ENCODE measurements at regions not wholly inside any gene's neighbourhood (a gene's known extent, or its start where the extent isn't known, plus 50 kb on each side); places are given as distances from the start of the nearest gene placed in this dataset.

DNA sequence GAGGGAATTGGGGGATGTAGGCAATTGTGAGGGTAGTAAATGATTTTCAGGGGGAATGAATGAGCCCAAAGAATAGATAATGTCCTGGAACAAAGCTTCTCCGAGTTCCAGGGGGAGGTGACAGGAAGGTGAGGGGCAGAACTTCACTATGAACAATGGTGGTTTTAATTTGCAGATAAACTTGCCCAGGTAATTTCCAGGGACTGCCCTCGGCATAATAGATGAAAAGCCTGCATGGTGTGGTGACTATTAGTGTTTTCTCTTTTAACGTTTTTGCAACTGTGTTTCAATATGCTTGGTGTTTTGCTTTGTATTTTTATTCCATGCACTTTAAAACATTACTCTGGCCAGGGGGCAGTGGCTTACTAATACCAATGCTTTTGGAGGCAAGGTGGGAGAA lies 325.2 kb upstream of the RGS6 start:
- Histone ChIP-seq H3K4me1 (no peaks in the 10 kb centered on the region), H3K4me3 (no peak overlapping the region), H3K27me3 (no peaks in the 10 kb centered on the region), H3K9me3 (no peaks in the 10 kb centered on the region), H3K36me3 (no peaks in the 10 kb centered on the region), H3K27ac (no peak overlapping the region)
- WGBS, 2 donors: 74 to 89% methylated on average over 3 of the region's 3 CpGs
- TF ChIP-seq POLR2AphosphoS5 (IDR thresholded peaks at IDR 0.05) (no peak), POLR2A (IDR thresholded peaks at IDR 0.05) (no peak), CTCF (IDR thresholded peaks at IDR 0.05) (no peak), EP300 (IDR thresholded peaks at IDR 0.05) (no peak)
- DNase-seq: no peak
- ATAC-seq (ENCODE audit: low FRiP score in 2 of 2): no peak

- no peaks in the 10 kb centered on the region for H3K4me1 ChIP-seq
- no peaks in the 10 kb centered on the region for H3K9me3 ChIP-seq
- H3K36me3 ChIP-seq: no peaks in the 10 kb centered on the region
- TF ChIP-seq EP300 (IDR thresholded peaks at IDR 0.05) (no peak), POLR2A (IDR thresholded peaks at IDR 0.05) (no peak), POLR2AphosphoS5 (IDR thresholded peaks at IDR 0.05) (no peak), CTCF (IDR thresholded peaks at IDR 0.05) (no peak)
- ATAC-seq (ENCODE audit: low FRiP score in 2 of 2): no peak
- no peaks in the 10 kb centered on the region for H3K27me3 ChIP-seq
- H3K4me3 ChIP-seq: no peak overlapping the region
- H3K27ac ChIP-seq: no peak overlapping the region
- DNase-seq: no peak
These were observed 322.1 kb upstream of the RGS6 start for GRCh38 chr14:71610149-71610548.

- no peak for DNase-seq
- no peaks in the 10 kb centered on the region for H3K27me3 ChIP-seq
- H3K4me1 ChIP-seq: no peaks in the 10 kb centered on the region
- H3K9me3 ChIP-seq: no peaks in the 10 kb centered on the region
- H3K36me3 ChIP-seq: no peaks in the 10 kb centered on the region
- no peak overlapping the region for H3K4me3 ChIP-seq
- TF ChIP-seq EP300 (IDR thresholded peaks at IDR 0.05) (no peak), POLR2AphosphoS5 (IDR thresholded peaks at IDR 0.05) (no peak), CTCF (IDR thresholded peaks at IDR 0.05) (no peak), POLR2A (IDR thresholded peaks at IDR 0.05) (no peak)
- no peak for ATAC-seq (ENCODE audit: low FRiP score in 2 of 2)
- H3K27ac ChIP-seq: no peak overlapping the region
- 81 to 88% methylated on average over 1 of the region's 1 CpG for WGBS, 2 donors
These were observed 321.4 kb upstream of the RGS6 start for GRCh38 chr14:71610797-71611196.

DNA sequence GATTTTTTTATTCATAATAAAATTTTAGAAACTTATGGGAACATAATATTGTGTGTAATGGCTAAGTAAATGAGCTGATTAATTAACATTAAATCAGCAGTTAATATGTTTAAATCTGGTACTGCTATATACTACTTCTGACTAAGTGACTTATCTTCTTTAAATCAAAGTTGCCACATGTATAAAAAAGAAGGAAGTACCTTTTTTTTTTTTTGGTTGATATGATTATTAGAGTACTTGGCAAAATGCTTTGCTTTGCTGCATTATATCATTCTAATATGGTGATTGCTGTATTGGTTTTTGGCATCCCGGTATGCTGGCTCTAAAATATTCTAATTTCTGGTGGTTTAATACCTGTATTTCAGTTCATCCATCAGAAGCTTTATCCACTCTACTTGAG lies 319.1 kb upstream of the RGS6 start:
- Histone ChIP-seq H3K9me3 (no peaks in the 10 kb centered on the region), H3K27me3 (no peaks in the 10 kb centered on the region), H3K27ac (no peak overlapping the region), H3K36me3 (no peaks in the 10 kb centered on the region), H3K4me3 (no peak overlapping the region), H3K4me1 (no peaks in the 10 kb centered on the region)
- TF ChIP-seq EP300 (IDR thresholded peaks at IDR 0.05) (no peak), CTCF (IDR thresholded peaks at IDR 0.05) (no peak), POLR2AphosphoS5 (IDR thresholded peaks at IDR 0.05) (no peak), POLR2A (IDR thresholded peaks at IDR 0.05) (no peak)
- ATAC-seq (ENCODE audit: low FRiP score in 2 of 2) (no peak), DNase-seq (no peak)
- 95 to 100% methylated on average over 1 of the region's 1 CpG for WGBS, 2 donors

- WGBS, 2 donors: 97 to 98% methylated on average over 2 of the region's 2 CpGs
- DNase-seq: no peak
- Histone ChIP-seq H3K27ac (no peak overlapping the region), H3K9me3 (no peaks in the 10 kb centered on the region), H3K4me3 (no peak overlapping the region), H3K4me1 (no peaks in the 10 kb centered on the region), H3K27me3 (no peaks in the 10 kb centered on the region), H3K36me3 (peaks cover 0 to 3% (median 0%) of the 10 kb centered on the region in 4 donors)
- no peak for TF ChIP-seq EP300 (IDR thresholded peaks at IDR 0.05)
- no peak for TF ChIP-seq POLR2AphosphoS5 (IDR thresholded peaks at IDR 0.05)
- no peak for TF ChIP-seq CTCF (IDR thresholded peaks at IDR 0.05)
- no peak for TF ChIP-seq POLR2A (IDR thresholded peaks at IDR 0.05)
- no peak for ATAC-seq (ENCODE audit: low FRiP score in 2 of 2)
These were observed 316.2 kb upstream of the RGS6 start for GRCh38 chr14:71616013-71616412.
